SKM-1 treated with dmso at 0.1 percent for 144 hours (cell line): ENCODE measurements at regions not wholly inside any gene's neighbourhood (a gene's known extent, or its start where the extent isn't known, plus 50 kb on each side); places are given as distances from the start of the nearest gene placed in this dataset.
A peak's percentile ranks its signal among the peaks of the same experiment; 100 is the strongest.

Source experiments
- DNase-seq: peaks from one replicate; lab custom pipeline; 2025; ENCODE audit not compliant: unreplicated experiment; lab: John Stamatoyannopoulos, UW

- DNase-seq: no peak
These were observed 136.2 kb downstream of the ZC3H11B start for GRCh38 chr1:219476716-219477115.

DNA sequence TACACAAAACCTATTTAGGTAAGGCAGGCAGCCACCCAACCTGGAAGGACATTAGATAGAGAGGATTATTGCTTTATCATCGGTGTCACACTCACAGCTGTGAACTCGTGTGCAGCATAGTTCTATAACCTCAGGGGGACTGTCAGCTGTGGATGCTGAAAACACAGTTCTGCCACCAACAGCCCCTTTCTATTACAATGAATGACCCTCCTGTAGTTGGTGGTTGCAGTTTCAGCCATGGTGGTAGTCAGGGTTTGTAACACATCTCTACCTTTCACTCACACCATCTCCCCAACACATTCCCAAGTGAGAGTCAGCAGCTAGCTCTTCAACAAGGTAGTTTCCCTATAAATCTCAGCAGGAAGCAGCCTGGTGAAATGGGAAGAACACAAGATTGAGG lies 136.8 kb downstream of the ZC3H11B start:
- DNase-seq: no peak

DNA sequence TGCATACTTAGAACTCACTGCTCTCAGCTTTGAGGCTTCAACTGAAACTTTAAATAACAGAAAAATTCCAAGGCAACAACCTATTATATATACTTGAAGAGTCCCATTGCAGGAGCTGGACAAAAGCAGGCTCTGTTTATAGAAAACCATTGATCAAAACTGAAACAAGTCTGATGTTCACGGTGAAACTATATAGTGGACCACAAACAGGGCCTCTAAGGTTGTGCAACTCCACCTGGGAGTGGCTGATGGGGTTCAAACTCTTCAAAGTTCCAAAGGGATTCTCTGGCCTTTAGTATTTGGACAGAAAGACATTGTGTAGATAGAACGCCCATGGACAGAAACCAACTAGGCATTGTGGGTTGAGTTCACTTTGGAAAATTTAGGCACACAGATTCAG lies 140.3 kb downstream of the ZC3H11B start:
- no peak for DNase-seq

DNA sequence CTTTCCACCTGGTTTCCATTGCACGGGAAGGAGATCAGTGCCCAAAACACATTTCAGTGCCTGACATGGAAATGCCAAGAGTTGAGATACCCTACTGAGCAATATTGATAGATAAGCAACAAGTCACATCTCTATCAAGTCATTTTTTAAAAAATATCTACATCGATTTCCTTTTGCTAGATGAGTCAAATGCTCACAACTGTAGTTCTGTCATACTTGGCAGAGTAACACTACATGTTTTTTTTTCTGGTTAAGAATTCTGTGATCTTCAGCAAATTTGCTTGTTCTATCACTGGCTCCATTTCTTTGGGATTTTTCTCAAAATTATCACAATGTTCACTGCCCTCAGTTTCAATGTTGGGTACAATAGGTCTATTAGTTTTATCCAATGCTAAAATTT lies 145.4 kb downstream of the ZC3H11B start:
- no peak for DNase-seq

GRCh38 chr1:219466766-219467165 lies 146.1 kb downstream of the ZC3H11B start:
- no peak for DNase-seq

DNA sequence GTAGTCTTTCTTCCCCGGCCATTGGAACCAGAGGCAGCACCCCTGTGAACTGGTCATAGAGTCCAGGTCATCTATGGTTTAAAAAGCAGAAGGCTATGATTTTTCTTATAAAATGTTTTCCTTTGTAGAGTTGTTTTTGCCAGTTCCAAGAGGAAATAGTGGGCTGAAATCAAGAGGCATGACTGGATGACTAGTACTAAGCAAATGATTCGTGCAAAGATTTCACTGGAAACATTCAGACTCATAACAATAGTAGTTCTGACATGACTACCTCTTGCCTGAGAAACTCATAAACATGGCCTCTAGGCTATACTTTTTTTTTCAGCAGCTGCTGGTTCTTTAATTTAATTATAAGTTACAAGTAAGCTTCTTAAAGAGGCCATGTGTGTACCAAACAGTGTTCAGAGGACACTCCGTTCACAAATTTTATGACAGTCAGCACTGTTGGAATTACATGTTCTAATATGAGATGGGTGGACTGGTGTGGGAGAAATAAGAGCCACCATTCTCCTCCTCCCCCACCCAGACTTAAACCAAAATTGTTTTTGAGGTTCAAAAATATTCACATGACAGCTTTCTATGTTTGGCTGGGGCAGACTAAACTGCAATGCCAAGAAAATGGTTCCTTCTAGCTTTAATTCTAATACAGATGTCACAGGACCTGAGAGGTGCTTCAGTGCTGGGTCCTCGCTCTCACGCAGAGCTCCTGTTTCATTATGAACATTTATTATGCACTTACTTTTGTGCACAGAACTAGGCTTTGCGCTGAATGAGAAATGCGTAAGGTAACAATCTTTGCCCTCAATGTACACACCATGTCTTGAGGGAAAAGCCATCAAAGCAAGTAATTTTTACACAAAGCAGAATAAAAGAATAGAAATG lies 147.5 kb downstream of the ZC3H11B start:
- no peak for DNase-seq

GRCh38 chr1:219463636-219464035 lies 149.3 kb downstream of the ZC3H11B start:
- no peak for DNase-seq

DNA sequence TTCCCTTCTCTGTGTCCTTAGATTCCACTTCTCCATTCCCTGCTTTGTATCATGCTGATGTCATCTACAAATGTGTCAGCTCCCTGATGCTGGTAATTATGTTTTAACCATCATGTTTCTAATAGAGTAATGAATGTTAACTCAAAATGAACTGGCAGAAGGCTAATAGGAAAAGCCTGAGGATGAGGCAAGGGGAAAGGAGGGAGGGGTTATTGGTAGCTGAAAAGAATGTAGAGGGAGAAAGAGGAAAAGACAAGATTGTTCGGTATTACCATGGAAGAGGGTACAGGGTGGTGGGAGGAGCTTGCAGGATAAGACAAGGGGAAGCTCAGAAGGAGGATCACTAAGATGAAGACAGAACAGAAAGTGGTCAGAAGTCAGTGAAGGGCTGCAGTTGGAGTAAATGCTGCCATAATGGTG lies 150.9 kb downstream of the ZC3H11B start:
- DNase-seq: peak; percentile 51

DNA sequence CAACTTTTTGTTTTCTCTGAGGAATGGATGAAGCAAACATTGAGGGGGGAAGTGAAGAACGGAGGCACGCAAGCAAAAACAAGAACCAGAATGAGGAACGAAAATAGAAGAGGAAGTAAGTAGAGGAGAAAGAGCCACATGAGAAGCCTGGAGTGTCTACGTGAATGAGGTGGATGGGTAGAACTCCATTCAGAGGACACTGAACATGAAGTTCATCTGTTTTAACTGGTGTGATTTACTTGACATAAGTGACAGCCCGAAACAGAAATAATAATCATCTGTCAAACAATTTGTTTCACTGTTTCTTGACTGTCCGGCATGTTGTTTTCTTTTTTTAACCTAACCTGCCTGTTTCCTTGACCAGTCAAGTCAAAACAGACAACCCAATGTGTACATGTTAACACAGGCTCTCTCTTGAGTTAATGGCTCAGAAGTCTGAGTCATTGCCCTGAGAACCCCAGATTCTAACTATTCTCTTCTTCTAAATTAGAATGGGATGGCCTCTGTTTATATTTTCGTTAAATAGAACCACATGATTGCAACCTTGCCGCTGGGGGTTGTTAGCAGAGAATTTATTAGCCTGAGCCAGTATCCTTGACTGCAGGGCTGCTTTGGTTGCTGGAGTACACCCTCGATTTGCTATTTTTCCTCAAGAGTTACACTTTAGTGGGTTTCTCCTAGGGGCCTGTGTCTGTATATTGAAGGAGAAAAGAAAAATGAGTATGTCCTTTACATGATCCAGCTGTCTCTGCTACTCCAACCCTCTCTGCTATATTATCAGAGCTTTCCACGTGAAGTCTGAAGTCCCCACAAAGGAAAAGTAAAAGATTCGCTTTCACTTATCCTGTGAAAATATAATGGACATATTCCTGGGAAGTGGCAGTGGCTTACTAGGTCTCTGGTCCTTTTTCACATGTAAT lies 151.7 kb downstream of the ZC3H11B start:
- peak; percentile 100 for DNase-seq

GRCh38 chr1:219460081-219460895 lies 152.6 kb downstream of the ZC3H11B start:
- peak; percentile 54 for DNase-seq

DNA sequence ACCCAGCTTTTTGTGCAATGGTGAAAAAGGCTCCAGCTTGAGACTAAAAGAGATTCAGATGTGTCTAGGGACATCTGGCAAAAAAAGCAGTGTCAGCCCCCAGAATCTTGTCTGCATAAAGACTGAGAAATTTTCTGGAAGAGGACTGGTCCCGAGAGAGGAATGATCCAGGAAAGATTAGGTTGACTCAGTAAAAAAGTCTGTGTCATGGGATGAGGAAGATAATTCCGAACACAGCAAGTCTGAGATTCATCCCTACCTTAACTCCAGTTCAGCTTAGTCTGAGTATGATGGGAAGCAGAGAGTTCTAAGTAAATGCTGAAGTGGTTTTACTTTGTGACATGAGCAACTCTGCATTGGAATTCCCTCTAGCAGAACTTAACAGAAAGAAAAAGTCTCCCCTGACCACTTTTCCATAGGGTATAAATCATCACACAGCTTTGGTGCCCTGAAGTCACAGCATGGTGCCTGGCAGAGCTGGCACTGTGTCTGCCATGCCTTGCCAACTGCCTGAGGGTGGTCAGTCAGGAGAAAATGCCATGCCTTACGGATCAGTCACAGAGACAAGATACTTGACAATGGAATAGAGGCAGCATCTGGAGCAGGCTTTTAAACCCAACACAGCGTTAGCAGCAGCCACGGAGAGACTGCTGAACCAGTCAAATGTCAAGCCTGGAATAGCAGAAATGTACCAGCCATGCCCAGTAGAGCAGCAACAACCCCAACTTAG lies 153.4 kb downstream of the ZC3H11B start:
- no peak for DNase-seq

DNA sequence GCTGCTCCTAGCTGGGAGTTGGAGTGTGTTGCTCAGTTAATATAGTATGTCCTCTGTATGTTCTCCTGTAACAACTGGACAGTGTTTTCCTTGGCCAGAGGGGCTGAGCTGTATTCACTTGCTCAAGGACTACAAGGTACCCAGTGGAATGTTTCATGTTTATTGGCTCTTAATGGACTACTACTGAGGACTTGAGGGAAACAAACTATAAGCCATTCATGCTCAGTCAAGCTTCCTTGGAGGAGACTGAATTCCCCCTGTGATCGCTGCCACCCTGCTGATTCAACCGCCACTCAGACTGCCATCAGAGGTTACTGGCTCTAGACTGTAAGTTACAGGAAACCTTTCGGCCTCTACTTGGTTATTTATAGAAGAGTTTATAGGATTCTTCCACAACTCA lies 166.6 kb downstream of the ZC3H11B start:
- DNase-seq: no peak

DNA sequence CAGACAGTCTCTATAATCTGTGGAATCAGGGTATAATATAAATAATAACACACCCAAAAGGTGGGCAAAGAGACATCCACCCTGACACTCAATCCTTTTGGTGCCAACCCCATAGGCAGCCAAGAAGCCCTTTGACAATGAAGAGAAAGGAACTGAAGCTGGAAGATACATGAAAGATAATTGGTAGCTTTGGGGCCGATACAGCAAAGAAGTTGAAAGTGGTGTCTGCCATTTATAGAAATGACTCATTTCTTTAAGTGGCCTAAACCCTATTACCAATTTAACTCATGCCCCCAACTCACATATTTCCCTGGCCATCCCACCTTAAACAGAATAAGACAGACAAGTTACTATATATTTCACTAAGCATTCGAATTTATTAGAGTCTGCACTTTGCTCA lies 167.0 kb downstream of the ZC3H11B start:
- DNase-seq: no peak

- DNase-seq: no peak
These were observed 168.4 kb downstream of the ZC3H11B start for GRCh38 chr1:219444474-219444873.

GRCh38 chr1:219443763-219444162 lies 169.1 kb downstream of the ZC3H11B start:
- no peak for DNase-seq

DNA sequence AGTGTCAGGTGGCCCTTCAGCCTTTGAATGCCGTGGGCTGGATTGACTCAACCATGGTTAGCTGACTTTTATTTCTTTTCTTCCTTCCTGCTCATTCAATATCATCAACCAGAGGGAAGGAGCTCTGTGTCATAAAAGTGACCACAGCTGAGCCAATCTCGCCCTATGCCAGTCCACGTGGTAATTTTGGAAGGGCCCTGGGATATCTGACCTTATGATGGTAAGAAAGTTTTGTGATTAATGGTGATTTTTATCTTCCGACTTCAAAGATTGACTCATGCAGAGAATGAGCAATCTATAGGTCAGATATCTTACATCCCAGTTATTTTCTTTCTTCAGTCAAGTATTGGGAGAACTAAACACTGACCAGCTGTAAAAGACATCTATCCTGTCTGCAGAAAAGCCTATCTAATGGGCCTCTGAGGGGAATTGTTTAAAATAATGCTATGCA lies 170.3 kb downstream of the ZC3H11B start:
- no peak for DNase-seq

DNA sequence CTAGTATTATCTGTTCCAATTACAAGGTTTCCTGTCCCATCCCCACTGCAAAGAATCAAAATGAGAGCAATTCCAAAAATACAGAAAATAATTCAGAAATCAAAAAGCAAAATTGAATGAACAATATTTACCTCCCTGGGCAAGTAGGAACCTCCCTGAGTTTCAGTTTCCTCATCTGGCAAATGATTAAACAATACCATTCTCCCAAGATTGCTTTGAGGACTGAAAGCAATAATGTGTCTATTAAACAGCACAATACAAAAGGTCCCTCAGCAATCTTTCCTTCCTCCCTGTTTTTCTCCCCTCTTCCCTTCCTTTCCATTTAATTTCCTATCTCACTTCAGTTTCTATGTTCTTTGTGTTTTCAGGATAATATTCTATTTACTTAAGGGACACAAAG lies 171.0 kb downstream of the ZC3H11B start:
- no peak for DNase-seq

GRCh38 chr1:219439376-219439775 lies 173.5 kb downstream of the ZC3H11B start:
- no peak for DNase-seq

DNA sequence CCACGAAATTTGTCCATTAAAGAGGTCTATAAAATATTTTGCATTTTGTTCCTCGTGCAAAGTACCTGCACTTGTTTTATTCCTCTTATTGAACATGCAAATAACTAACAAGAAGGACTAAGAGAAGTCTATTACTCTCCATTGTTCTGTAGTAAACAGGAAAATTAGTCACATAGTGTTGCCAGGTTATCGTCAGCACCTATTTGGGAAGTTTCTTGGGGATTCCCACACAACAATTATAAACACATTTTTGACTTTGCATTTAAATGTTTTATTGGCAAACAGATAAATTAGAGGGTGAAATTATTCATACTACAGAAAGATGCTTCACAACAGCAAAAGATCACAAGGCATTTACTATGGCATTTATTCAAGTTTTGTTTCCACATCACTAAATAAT lies 174.5 kb downstream of the ZC3H11B start:
- no peak for DNase-seq

DNA sequence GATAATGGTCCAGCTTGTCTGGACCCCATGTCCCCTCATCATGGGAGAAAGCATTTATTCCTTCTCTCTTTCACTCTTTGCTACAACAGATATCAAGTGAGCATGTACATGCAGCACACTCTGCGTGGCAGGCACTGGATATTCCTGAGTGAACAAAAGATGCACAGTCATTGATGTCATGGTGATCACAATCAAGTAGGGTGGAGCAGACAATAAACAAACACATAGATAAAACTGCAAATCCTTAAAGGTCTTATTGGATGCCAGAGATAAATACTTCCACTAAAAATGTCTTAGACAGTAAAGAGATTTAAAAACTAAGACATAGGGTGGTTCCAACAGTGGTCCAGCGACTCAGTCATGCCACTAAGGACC lies 178.0 kb downstream of the ZC3H11B start:
- no peak for DNase-seq
